Panc1 (cell line): ENCODE measurements at regions not wholly inside any gene's neighbourhood (a gene's known extent, or its start where the extent isn't known, plus 50 kb on each side); places are given as distances from the start of the nearest gene placed in this dataset.

Source experiments
- POLR2AphosphoS5 ChIP-seq: IDR thresholded peaks from 2 replicates; pipeline ENCODE4 v1.6.1; 2012; ENCODE audit warnings: mild to moderate bottlenecking, low read depth, low read length, moderate library complexity
- SIN3A ChIP-seq: IDR thresholded peaks from 2 replicates; pipeline ENCODE4 v1.6.1; 2012; ENCODE audit warnings: low read depth, mild to moderate bottlenecking, low read length, moderate library complexity, borderline replicate concordance; ENCODE audit not compliant: insufficient read depth
- TCF7L2 ChIP-seq: IDR thresholded peaks from 2 replicates; pipeline ENCODE4 v1.6.1; 2011; ENCODE audit warnings: mild to moderate bottlenecking, low read depth, low read length, inconsistent platforms
- TF ChIP-seq, protein P1 (sequence below): fragments of 450-650 bp; IDR thresholded peaks from 2 replicates; pipeline ENCODE4 v1.5.1; 2017; ENCODE audit warnings: mild to moderate bottlenecking

DNA sequence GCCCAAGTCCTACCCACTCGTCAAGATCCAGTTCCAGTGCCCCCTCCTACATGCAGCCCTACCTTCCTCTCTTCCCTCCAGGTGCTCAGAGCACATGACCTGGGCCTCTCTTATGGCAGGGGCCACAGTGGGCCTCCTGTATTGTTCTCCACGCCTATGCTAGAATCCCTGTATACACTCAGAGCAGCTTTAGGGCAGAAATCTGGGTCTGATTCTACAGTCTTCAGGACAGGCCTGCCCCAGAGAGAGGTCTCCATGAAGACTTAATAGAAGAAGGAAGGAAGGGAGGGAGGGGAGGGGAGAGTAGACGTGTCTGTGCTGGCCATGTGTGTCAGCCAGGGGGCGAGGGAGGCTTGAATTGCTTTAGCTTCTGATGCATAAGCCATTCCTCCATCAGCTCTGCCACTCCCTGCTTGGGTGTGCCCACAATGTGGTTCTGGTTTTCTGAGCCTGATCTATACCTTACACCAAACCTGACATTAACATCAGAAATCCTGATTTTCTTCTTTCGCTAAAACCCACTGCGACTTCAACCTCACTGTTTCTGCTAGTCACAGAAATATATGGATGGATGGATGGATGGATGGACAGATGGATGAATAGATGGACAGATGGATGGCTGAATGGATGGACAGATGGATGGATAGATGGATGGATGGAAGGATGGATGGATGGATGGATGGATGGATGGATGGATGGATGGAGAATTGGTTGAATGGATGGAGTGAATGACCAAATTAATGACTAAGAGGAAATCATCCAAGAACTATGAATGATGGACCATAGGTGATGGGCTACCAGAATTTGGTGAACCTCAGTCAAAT is 56.6 kb upstream of the PRDM11 start:
- TF ChIP-seq, protein P1, sequence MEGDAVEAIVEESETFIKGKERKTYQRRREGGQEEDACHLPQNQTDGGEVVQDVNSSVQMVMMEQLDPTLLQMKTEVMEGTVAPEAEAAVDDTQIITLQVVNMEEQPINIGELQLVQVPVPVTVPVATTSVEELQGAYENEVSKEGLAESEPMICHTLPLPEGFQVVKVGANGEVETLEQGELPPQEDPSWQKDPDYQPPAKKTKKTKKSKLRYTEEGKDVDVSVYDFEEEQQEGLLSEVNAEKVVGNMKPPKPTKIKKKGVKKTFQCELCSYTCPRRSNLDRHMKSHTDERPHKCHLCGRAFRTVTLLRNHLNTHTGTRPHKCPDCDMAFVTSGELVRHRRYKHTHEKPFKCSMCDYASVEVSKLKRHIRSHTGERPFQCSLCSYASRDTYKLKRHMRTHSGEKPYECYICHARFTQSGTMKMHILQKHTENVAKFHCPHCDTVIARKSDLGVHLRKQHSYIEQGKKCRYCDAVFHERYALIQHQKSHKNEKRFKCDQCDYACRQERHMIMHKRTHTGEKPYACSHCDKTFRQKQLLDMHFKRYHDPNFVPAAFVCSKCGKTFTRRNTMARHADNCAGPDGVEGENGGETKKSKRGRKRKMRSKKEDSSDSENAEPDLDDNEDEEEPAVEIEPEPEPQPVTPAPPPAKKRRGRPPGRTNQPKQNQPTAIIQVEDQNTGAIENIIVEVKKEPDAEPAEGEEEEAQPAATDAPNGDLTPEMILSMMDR: no peak
- TF ChIP-seq TCF7L2: no peak
- TF ChIP-seq POLR2AphosphoS5: no peak
- no peak for TF ChIP-seq SIN3A
